GM23338 (cell line): ENCODE measurements at regions not wholly inside any gene's neighbourhood (a gene's known extent, or its start where the extent isn't known, plus 50 kb on each side); places are given as distances from the start of the nearest gene placed in this dataset.

Source experiments
- CTCF ChIP-seq, 2 experiments: fragments of 200-600 bp in 1 of 2; sonication (generic) in 1 of 2; conservative IDR thresholded peaks; 2 replicates each; pipeline versions ENCODE4 v1.5.1 to v1.6.1; 2016 to 2017; ENCODE audit warnings: antibody characterized with exemption in 2 of 2, low read depth in 2 of 2, mild to moderate bottlenecking in 2 of 2, moderate library complexity in 1 of 2
- EZH2phosphoT487 ChIP-seq: fragments of 200-600 bp; sonication (generic); IDR thresholded peaks from one replicate; pipeline ENCODE4 v1.8.1; 2018; ENCODE audit warnings: antibody characterized with exemption; ENCODE audit not compliant: unreplicated experiment
- POLR2AphosphoS5 ChIP-seq: IDR thresholded peaks from 2 replicates; pipeline ENCODE4 v1.6.1; 2016; ENCODE audit warnings: antibody characterized with exemption, low read depth
- STAT1 ChIP-seq: IDR thresholded peaks from one replicate; pipeline ENCODE4 v1.6.1; 2016; ENCODE audit warnings: antibody characterized with exemption; ENCODE audit not compliant: unreplicated experiment

DNA sequence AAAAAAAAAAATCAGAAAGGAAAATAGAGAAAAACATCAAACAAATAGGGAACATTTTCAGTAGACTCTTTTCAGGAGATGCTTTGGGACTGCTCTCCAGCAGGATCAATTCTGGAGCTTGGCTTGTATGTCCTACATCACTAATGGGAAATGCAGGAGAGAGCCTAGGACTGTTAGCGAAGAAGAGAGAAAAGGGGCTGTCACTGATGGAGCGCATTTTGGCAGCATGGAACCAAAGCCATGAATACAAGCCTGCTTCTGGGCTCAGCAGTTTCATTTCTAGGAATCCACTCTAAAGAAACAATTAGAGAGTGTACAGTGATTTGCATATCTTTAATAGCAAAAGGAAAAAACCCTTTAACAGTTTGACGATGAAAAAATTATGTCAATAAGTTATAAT lies 203.9 kb downstream of the NUFIP1 start:
- TF ChIP-seq POLR2AphosphoS5 (no peak), CTCF (conservative IDR thresholded peaks at IDR 0.05; ENCODE audit: low read depth in 2 of 2) (no peak), STAT1 (no peak), EZH2phosphoT487 (no peak)
